ENCODE measurements at regions not wholly inside any gene's neighbourhood (a gene's known extent, or its start where the extent isn't known, plus 50 kb on each side); places are given as distances from the start of the nearest gene placed in this dataset.

DNA sequence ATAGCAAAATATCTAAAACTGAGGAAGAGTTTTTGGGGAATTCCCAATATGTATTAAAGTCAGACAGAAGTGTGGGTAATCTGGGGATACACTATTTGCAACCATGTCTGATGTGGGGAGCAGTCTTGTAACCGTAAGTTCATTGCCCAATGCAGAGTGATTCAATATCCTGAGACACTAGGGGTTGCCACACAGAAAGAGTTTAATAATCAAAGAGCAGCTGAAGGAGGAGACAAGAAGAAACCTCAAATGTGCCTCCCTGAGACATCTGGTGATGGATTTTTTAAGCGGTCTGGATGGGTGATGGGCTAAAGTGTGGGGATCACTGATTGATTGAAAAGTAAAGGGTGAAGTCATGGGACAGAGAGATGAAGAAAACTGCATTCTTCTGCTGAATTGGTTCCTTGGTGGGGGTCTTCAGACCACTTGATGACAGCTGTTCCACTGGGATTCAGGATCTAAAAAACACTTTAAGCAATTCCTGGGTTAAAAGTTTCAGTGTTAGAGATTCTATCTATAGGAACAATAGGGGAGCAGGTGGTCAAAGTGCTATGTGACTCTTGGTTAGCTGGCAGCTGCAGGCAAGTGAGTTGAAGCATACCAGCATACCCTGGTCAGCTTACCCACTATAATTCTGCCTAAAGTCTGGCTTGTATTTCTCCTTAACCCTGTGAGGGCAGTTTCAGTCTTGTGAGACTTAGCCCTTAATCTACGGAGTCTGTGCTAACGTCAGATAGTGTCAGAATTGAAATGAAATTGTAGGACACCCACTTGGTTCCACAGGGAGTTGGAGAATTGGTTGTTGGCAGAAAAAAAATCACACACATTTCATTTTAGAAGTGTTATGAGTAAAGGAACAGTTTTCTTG, 425.9 kb upstream of the TGFBR2 start:
- 72 to 86% (median 82%) methylated on average over 4 of the region's 4 CpGs for WGBS, 5 donors
- Histone ChIP-seq H3K36me3 (no peaks in the 10 kb centered on the region), H3K27ac (no peak overlapping the region), H3K4me3 (no peak overlapping the region), H3K27me3 (no peaks in the 10 kb centered on the region), H3K9me3 (no peaks in the 10 kb centered on the region), H3K4me1 (no peaks in the 10 kb centered on the region)
- no peak for TF ChIP-seq CTCF (IDR thresholded peaks at IDR 0.05)
- no peak for TF ChIP-seq POLR2AphosphoS5 (IDR thresholded peaks at IDR 0.05)
- TF ChIP-seq POLR2A (IDR thresholded peaks at IDR 0.05), result no peak
- no peak for TF ChIP-seq EP300 (IDR thresholded peaks at IDR 0.05)
- DNase-seq, result no peak
- intact Hi-C loops (cut with DNase I; ENCODE audit: low total_unique reads), result no loop called here

- TF ChIP-seq CTCF (IDR thresholded peaks at IDR 0.05) (no peak), EP300 (IDR thresholded peaks at IDR 0.05) (no peak)
- WGBS, 5 donors, result 68 to 80% (median 74%) methylated on average over 1 of the region's 1 CpG
Observed at GRCh38 chr3:30181178-30181465, 425.3 kb upstream of the TGFBR2 start.

GRCh38 chr3:30181581-30181980, 424.8 kb upstream of the TGFBR2 start:
- Histone ChIP-seq H3K27ac (no peak overlapping the region), H3K4me3 (no peak overlapping the region), H3K4me1 (no peaks in the 10 kb centered on the region), H3K27me3 (no peaks in the 10 kb centered on the region), H3K36me3 (no peaks in the 10 kb centered on the region), H3K9me3 (no peaks in the 10 kb centered on the region)
- intact Hi-C loops (cut with DNase I; ENCODE audit: low total_unique reads), result no loop called here
- no peak for TF ChIP-seq POLR2AphosphoS5 (IDR thresholded peaks at IDR 0.05)
- no peak for TF ChIP-seq CTCF (IDR thresholded peaks at IDR 0.05)
- TF ChIP-seq EP300 (IDR thresholded peaks at IDR 0.05), result no peak
- no peak for TF ChIP-seq POLR2A (IDR thresholded peaks at IDR 0.05)
- DNase-seq, result no peak

More at GRCh38 chr3:30181178-30181465, 425.3 kb upstream of the TGFBR2 start:
- H3K4me3 ChIP-seq, result no peak overlapping the region
- H3K27ac ChIP-seq, result no peak overlapping the region
- intact Hi-C loops (cut with DNase I; ENCODE audit: low total_unique reads), result no loop called here
- no peaks in the 10 kb centered on the region for H3K36me3 ChIP-seq
- no peaks in the 10 kb centered on the region for H3K27me3 ChIP-seq
- no peak for DNase-seq
- no peaks in the 10 kb centered on the region for H3K9me3 ChIP-seq
- H3K4me1 ChIP-seq, result no peaks in the 10 kb centered on the region

GRCh38 chr3:30183421-30183820, 423.0 kb upstream of the TGFBR2 start:
- WGBS, 5 donors, result 83 to 97% (median 95%) methylated on average over 2 of the region's 2 CpGs
- Histone ChIP-seq H3K27me3 (no peaks in the 10 kb centered on the region), H3K4me3 (no peak overlapping the region), H3K27ac (no peak overlapping the region), H3K4me1 (no peaks in the 10 kb centered on the region), H3K36me3 (no peaks in the 10 kb centered on the region), H3K9me3 (no peaks in the 10 kb centered on the region)
- intact Hi-C loops (cut with DNase I; ENCODE audit: low total_unique reads), result no loop called here
- TF ChIP-seq EP300 (IDR thresholded peaks at IDR 0.05) (no peak), POLR2AphosphoS5 (IDR thresholded peaks at IDR 0.05) (no peak), CTCF (IDR thresholded peaks at IDR 0.05) (no peak), POLR2A (IDR thresholded peaks at IDR 0.05) (no peak)
- DNase-seq, result no peak
